Endodermal cell (in vitro differentiated cells): ENCODE measurements at regions not wholly inside any gene's neighbourhood (a gene's known extent, or its start where the extent isn't known, plus 50 kb on each side); places are given as distances from the start of the nearest gene placed in this dataset.

Experiments used
- DNase-seq: peaks from one replicate; pipeline ENCODE4 v3.0.0-alpha.2; 2017
- H3K27ac ChIP-seq: 2 replicates; pipeline ENCODE4 v1.5.1; 2013; ENCODE audit warnings: mild to moderate bottlenecking, low read depth, low read length, moderate library complexity
- H3K27me3 ChIP-seq: 2 replicates; pipeline ENCODE4 v1.6.1; 2013; ENCODE audit warnings: mild to moderate bottlenecking, low read length, moderate library complexity; ENCODE audit not compliant: insufficient read depth, control insufficient read depth, poor library complexity, severe bottlenecking
- H3K36me3 ChIP-seq: 2 replicates; pipeline ENCODE4 v1.7.0; 2013; ENCODE audit warnings: mild to moderate bottlenecking, low read length, moderate library complexity; ENCODE audit not compliant: control insufficient read depth, insufficient read depth
- H3K4me1 ChIP-seq: one replicate; pipeline ENCODE4 v1.7.0; 2013; ENCODE audit warnings: low read length; ENCODE audit not compliant: control insufficient read depth, insufficient read depth
- H3K4me3 ChIP-seq: 2 replicates; pipeline ENCODE4 v1.5.1; 2013; ENCODE audit warnings: mild to moderate bottlenecking, low read length, moderate library complexity
- H3K9ac ChIP-seq: 2 replicates; pipeline ENCODE4 v1.6.1; 2013; ENCODE audit warnings: mild to moderate bottlenecking, low read length, moderate library complexity; ENCODE audit not compliant: poor library complexity, severe bottlenecking; ENCODE audit errors: extremely low read depth
- H3K9me3 ChIP-seq: 2 replicates; pipeline ENCODE4 v1.6.1; 2013; ENCODE audit warnings: mild to moderate bottlenecking, low read length, moderate library complexity; ENCODE audit not compliant: control insufficient read depth
- H3K27ac Mint-ChIP-seq: 2 replicates; pipeline ENCODE4 v1.8.0; 2020; ENCODE audit warnings: mixed read lengths
- H3K27me3 Mint-ChIP-seq: 2 replicates; pipeline ENCODE4 v1.8.0; 2021; ENCODE audit warnings: mild to moderate bottlenecking, mixed read lengths; ENCODE audit not compliant: insufficient read depth
- H3K36me3 Mint-ChIP-seq: 2 replicates; pipeline ENCODE4 v1.8.0; 2020; ENCODE audit warnings: low read depth, mixed read lengths
- H3K4me1 Mint-ChIP-seq: 2 replicates; pipeline ENCODE4 v1.8.0; 2020; ENCODE audit warnings: mixed read lengths
- H3K4me3 Mint-ChIP-seq: 2 replicates; pipeline ENCODE4 v1.8.0; 2020; ENCODE audit warnings: mild to moderate bottlenecking, moderate library complexity, mixed read lengths
- H3K9me3 Mint-ChIP-seq: 2 replicates; pipeline ENCODE4 v1.8.0; 2020; ENCODE audit warnings: mild to moderate bottlenecking, mixed read lengths
- WGBS, 2 experiments: methylation state at CpG; one replicate each; pipeline versions ENCODE4 v1.1.5 to v1.1.7; 2013; ENCODE audit warnings: missing lambda C conversion rate in 2 of 2, mixed read lengths in 1 of 2; ENCODE audit not compliant: insufficient coverage in 1 of 2, insufficient read length in 1 of 2; 5-methylcytosine and 5-hydroxymethylcytosine counted together
- TF ChIP-seq, protein P1 (sequence below): fragments of 200-600 bp; sonication (generic); conservative IDR thresholded peaks from 2 replicates; pipeline ENCODE4 v1.5.0; 2021; ENCODE audit warnings: antibody characterized with exemption, mild to moderate bottlenecking

DNA sequence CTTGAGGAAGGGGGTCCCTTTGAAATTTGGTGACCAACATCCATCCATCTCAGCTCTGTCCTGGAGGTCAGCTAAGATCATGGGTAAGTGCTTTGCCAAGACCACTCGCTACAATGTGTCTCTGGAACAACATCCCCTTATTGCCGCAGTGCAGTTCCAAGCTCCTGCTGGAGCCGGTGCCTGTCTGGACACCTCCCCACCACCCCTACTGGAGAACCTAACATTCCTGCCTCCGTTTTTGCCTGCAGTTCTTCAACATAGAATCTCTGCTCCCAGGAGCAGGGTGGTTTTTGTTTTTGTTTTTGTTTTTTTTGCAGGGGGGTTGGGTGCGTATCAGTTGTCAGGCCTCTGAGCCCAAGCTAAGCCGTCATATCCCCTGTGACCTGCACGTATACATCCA lies 51.2 kb upstream of the FXYD4 start:
- TF ChIP-seq, protein P1, sequence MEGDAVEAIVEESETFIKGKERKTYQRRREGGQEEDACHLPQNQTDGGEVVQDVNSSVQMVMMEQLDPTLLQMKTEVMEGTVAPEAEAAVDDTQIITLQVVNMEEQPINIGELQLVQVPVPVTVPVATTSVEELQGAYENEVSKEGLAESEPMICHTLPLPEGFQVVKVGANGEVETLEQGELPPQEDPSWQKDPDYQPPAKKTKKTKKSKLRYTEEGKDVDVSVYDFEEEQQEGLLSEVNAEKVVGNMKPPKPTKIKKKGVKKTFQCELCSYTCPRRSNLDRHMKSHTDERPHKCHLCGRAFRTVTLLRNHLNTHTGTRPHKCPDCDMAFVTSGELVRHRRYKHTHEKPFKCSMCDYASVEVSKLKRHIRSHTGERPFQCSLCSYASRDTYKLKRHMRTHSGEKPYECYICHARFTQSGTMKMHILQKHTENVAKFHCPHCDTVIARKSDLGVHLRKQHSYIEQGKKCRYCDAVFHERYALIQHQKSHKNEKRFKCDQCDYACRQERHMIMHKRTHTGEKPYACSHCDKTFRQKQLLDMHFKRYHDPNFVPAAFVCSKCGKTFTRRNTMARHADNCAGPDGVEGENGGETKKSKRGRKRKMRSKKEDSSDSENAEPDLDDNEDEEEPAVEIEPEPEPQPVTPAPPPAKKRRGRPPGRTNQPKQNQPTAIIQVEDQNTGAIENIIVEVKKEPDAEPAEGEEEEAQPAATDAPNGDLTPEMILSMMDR: no peak
- H3K27ac ChIP-seq: no peak overlapping the region
- Mint-ChIP-seq H3K36me3 (no peaks in the 10 kb centered on the region), H3K4me3 (no peak overlapping the region), H3K4me1 (peaks cover 8% of the 10 kb centered on the region), H3K9me3 (no peaks in the 10 kb centered on the region), H3K27me3 (peaks cover 7% of the 10 kb centered on the region), H3K27ac (no peak overlapping the region)
- no peaks in the 10 kb centered on the region for H3K9me3 ChIP-seq
- 90 to 92% methylated on average over 2 to 5 of the region's 7 CpGs for WGBS, 2 experiments
- H3K27me3 ChIP-seq: no peaks in the 10 kb centered on the region
- H3K36me3 ChIP-seq: no peaks in the 10 kb centered on the region
- no peak overlapping the region for H3K4me3 ChIP-seq
- no peak for DNase-seq
- no peaks in the 10 kb centered on the region for H3K4me1 ChIP-seq
- no peak overlapping the region for H3K9ac ChIP-seq

DNA sequence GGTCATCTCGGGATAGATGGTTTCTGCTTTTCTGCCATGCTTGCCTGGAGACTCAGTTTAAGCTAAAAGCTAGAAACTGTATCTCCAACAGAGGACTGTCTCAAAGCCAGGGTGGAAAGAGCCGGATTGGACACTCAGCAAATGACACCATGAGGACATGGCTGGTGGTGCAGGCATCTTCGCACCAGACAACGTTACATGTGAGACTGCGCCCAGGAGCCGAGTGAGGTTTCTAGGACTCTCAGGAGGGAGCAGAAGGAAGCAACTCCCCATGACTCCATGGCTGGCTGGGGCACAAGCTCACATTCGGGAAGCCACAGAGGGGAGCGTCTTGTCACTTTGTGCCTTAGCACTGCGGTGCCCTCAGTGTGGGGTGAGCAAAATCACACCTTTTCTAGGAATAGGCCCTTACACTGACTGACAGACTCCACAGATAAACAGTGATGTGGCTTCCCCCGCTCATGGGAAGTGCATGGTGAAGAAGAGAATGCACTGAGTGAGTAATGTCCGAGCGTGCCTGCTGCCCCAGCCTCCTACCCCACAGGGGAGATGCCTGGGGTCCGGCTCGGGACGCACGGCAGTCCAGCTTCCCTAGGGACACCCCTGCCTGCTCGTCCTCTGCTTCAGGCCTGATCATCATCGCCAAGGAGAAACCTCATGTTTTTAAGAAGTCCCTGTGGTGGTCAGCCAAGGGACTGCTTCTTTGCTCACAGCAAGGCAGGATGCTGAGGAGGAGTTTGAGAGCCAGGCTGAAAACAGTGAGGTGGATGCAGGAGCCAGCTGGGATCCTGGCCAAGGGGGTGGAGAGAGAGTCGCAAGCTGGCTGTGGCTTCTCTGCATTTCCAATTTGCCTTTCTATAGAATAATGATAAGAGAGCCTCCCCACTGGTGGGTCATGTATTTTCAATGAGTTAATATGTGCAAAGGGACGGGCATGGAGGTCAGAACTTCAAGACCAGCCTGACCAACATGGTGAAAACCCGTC lies 52.2 kb upstream of the FXYD4 start:
- Histone ChIP-seq H3K4me3 (no peak overlapping the region), H3K9me3 (no peaks in the 10 kb centered on the region), H3K36me3 (no peaks in the 10 kb centered on the region), H3K4me1 (no peaks in the 10 kb centered on the region), H3K27ac (no peak overlapping the region), H3K27me3 (no peaks in the 10 kb centered on the region), H3K9ac (no peak overlapping the region)
- TF ChIP-seq, protein P1: no peak
- WGBS, 2 experiments: 88 to 98% methylated on average over 11 to 21 of the region's 21 CpGs
- H3K36me3 Mint-ChIP-seq: no peaks in the 10 kb centered on the region
- peaks cover 8% of the 10 kb centered on the region for H3K4me1 Mint-ChIP-seq
- peaks cover 7% of the 10 kb centered on the region for H3K27me3 Mint-ChIP-seq
- DNase-seq: no peak
- no peak overlapping the region for H3K4me3 Mint-ChIP-seq
- H3K27ac Mint-ChIP-seq: no peak overlapping the region
- H3K9me3 Mint-ChIP-seq: no peaks in the 10 kb centered on the region

DNA sequence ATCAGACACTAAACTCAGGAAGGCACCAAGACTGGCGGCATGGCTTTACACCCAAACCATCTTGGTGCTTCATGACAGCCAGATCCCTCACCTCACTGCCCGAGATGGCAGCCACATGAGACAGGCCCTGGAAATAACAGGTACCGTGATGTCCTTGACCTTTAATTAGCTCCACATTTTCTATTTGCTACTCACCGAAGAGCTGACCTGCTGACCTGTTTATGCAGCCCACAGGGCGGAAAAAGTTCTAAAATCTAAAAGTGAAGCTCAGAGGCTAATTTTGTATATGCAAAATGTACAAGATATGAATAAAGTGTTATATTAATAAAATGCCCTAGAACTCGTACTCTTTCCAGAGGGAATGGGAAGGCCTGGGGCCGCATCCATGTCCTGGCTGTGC lies 51.6 kb upstream of the RASGEF1A start:
- H3K27me3 ChIP-seq: no peaks in the 10 kb centered on the region
- no peak overlapping the region for H3K27ac Mint-ChIP-seq
- H3K9me3 ChIP-seq: no peaks in the 10 kb centered on the region
- peaks cover 6% of the 10 kb centered on the region for H3K27me3 Mint-ChIP-seq
- H3K4me1 ChIP-seq: no peaks in the 10 kb centered on the region
- H3K36me3 ChIP-seq: no peaks in the 10 kb centered on the region
- no peak overlapping the region for H3K4me3 Mint-ChIP-seq
- WGBS, 2 experiments: 94 to 99% methylated on average over 6 to 7 of the region's 7 CpGs
- TF ChIP-seq, protein P1: no peak
- H3K36me3 Mint-ChIP-seq: no peaks in the 10 kb centered on the region
- H3K9ac ChIP-seq: no peak overlapping the region
- DNase-seq: no peak
- no peak overlapping the region for H3K27ac ChIP-seq
- peaks cover 8% of the 10 kb centered on the region for H3K4me1 Mint-ChIP-seq
- H3K4me3 ChIP-seq: no peak overlapping the region
- H3K9me3 Mint-ChIP-seq: no peaks in the 10 kb centered on the region
